K562 (cell line): ENCODE measurements at regions not wholly inside any gene's neighbourhood (a gene's known extent, or its start where the extent isn't known, plus 50 kb on each side); places are given as distances from the start of the nearest gene placed in this dataset.

Experiments
- CREB3 ChIP-seq: fragments of 450-650 bp; conservative IDR thresholded peaks from 2 replicates; pipeline ENCODE4 v1.6.1; 2016; ENCODE audit warnings: missing genetic modification characterization, low read depth, mild to moderate bottlenecking, missing compliant biosample characterization, moderate library complexity
- CXXC5 ChIP-seq: fragments of 250-450 bp; sonication (Bioruptor Pico); IDR thresholded peaks from 2 replicates; pipeline ENCODE4 v1.8.0; 2022; ENCODE audit warnings: inconsistent platforms, mild to moderate bottlenecking, moderate library complexity
- GABPB1 ChIP-seq: sonication (generic); formaldehyde crosslinking; IDR thresholded peaks from 2 replicates; pipeline ENCODE4 v1.8.0; 2022; ENCODE audit warnings: mild to moderate bottlenecking, missing genetic modification reagents
- HDGF ChIP-seq: fragments of 450-650 bp; IDR thresholded peaks from 2 replicates; pipeline ENCODE4 v1.6.1; 2016
- MTA2 ChIP-seq: fragments of 450-650 bp; IDR thresholded peaks from 2 replicates; pipeline ENCODE4 v1.6.1; 2016; ENCODE audit warnings: low read depth
- MYBL2 ChIP-seq, 2 experiments: fragments of 450-650 bp in 1 of 2; sonication (generic) in 1 of 2; formaldehyde crosslinking in 1 of 2; IDR thresholded peaks; 2 replicates each; pipeline versions ENCODE4 v1.6.1 to v1.8.1; 2017 to 2022; ENCODE audit warnings: borderline replicate concordance in 1 of 2, inconsistent platforms in 1 of 2, low read depth in 1 of 2, mild to moderate bottlenecking in 1 of 2, missing genetic modification reagents in 1 of 2, moderate library complexity in 1 of 2
- PREB ChIP-seq: sonication (generic); formaldehyde crosslinking; IDR thresholded peaks from 2 replicates; pipeline ENCODE4 v1.8.1; 2023; ENCODE audit warnings: mild to moderate bottlenecking, missing genetic modification reagents
- RAD21 ChIP-seq, 2 experiments: fragments of 250-450 bp in 1 of 2; fragments of 450-650 bp in 1 of 2; sonication (Bioruptor Pico) in 1 of 2; formaldehyde crosslinking in 1 of 2; IDR thresholded peaks in 1 of 2; conservative IDR thresholded peaks in 1 of 2; 2 replicates each; pipeline versions ENCODE4 v1.4.0 to v1.8.0; 2020 to 2022; ENCODE audit warnings: mild to moderate bottlenecking in 2 of 2, moderate library complexity in 1 of 2
- TGIF2 ChIP-seq: sonication (generic); formaldehyde crosslinking; IDR thresholded peaks from 2 replicates; pipeline ENCODE4 v1.8.1; 2022; ENCODE audit warnings: mild to moderate bottlenecking, missing genetic modification reagents, moderate library complexity
- TOE1 ChIP-seq, 2 experiments: fragments of 450-650 bp in 1 of 2; sonication (generic) in 1 of 2; formaldehyde crosslinking in 1 of 2; IDR thresholded peaks; 2 replicates each; pipeline versions ENCODE4 v1.7.1 to v1.8.0; 2016 to 2022; ENCODE audit warnings: borderline replicate concordance in 2 of 2, mild to moderate bottlenecking in 2 of 2, antibody characterized with exemption in 1 of 2, inconsistent platforms in 1 of 2, low read depth in 1 of 2, missing genetic modification reagents in 1 of 2, moderate library complexity in 1 of 2
- TSHZ1 ChIP-seq: fragments of 250-450 bp; sonication (Bioruptor Pico); IDR thresholded peaks from 2 replicates; pipeline ENCODE4 v1.4.0; 2020; ENCODE audit warnings: mild to moderate bottlenecking, moderate library complexity
- ZBED1 ChIP-seq: IDR thresholded peaks from 2 replicates; pipeline ENCODE4 v1.6.1; 2014
- ZFP91 ChIP-seq: sonication (generic); formaldehyde crosslinking; IDR thresholded peaks from 2 replicates; pipeline ENCODE4 v1.8.0; 2022; ENCODE audit warnings: mild to moderate bottlenecking, missing genetic modification reagents
- ZNF518B ChIP-seq: fragments of 250-450 bp; sonication (Bioruptor Pico); IDR thresholded peaks from 2 replicates; pipeline ENCODE4 v1.5.0; 2021; ENCODE audit warnings: mild to moderate bottlenecking, moderate library complexity
- ZNF830 ChIP-seq: fragments of 250-450 bp; sonication (Bioruptor Pico); IDR thresholded peaks from 2 replicates; pipeline ENCODE4 v1.5.0; 2021; ENCODE audit warnings: mild to moderate bottlenecking

GRCh38 chr1:90850898-90851710, 134.0 kb upstream of the BARHL2 start (continued):
- TF ChIP-seq TOE1 (IDR thresholded peaks at IDR 0.05; ENCODE audit: borderline replicate concordance) = 0 out of 2 replicates have a peak, but pooled peaks have one; percentile 37
- no peak for TF ChIP-seq TOE1 (CRISPR knock-in tag; IDR thresholded peaks at IDR 0.05; ENCODE audit: borderline replicate concordance, low read depth)
- TF ChIP-seq GABPB1 = peak; percentile 51; the same call in 1 of the 2 replicates
- TF ChIP-seq ZNF518B = no peak
- TF ChIP-seq ZNF830 (CRISPR knock-in tag) = no peak
- no peak for TF ChIP-seq ZFP91 (CRISPR knock-in tag)
- no peak for TF ChIP-seq MYBL2 (IDR thresholded peaks at IDR 0.05; ENCODE audit: low read depth)
- no peak for TF ChIP-seq MYBL2 (CRISPR knock-in tag; IDR thresholded peaks at IDR 0.05; ENCODE audit: borderline replicate concordance)
- TF ChIP-seq PREB (CRISPR knock-in tag) = no peak
- TF ChIP-seq ZBED1 = no peak
- TF ChIP-seq CXXC5 (CRISPR knock-in tag) = peak; percentile 68
- no peak for TF ChIP-seq HDGF
- peak in 1 of 2 experiments; percentile 39; a peak in 2 of 4 replicates for TF ChIP-seq RAD21 (CRISPR knock-in tag; conservative IDR thresholded peaks at IDR 0.05 in 1 of 2, IDR thresholded peaks at IDR 0.05 in 1 of 2)
- no peak for TF ChIP-seq TSHZ1 (CRISPR knock-in tag)
- TF ChIP-seq TGIF2 = no peak
- no peak for TF ChIP-seq CREB3 (tag)
- no peak for TF ChIP-seq MTA2
